Memory B cell (primary cell): ENCODE measurements at regions not wholly inside any gene's neighbourhood (a gene's known extent, or its start where the extent isn't known, plus 50 kb on each side); places are given as distances from the start of the nearest gene placed in this dataset.
A peak's percentile ranks its signal among the peaks of the same experiment; 100 is the strongest.
"Not testable (repeated sequence)": the region's sequence is repeated elsewhere in the genome, so short reads cannot be mapped to it uniquely, and the experiment has no call there.

ENCODE experiments used
- ATAC-seq: fragments of 150-1000 bp; cut with Tn5 transposase; 2 replicates; pipeline ENCODE4 v1.10.0; 2021; ENCODE audit warnings: low read depth, mild to moderate bottlenecking, moderate library complexity
- DNase-seq, 2 donors: peaks; one replicate each; pipeline ENCODE4 v3.0.0; 2022; ENCODE audit warnings: low spot score in 2 of 2
- H3K27ac Mint-ChIP-seq: one replicate; pipeline ENCODE4 v1.8.0; 2022; ENCODE audit warnings: mild to moderate bottlenecking, moderate library complexity, mixed read lengths
- H3K27me3 Mint-ChIP-seq: one replicate; pipeline ENCODE4 v1.8.0; 2022; ENCODE audit warnings: mixed read lengths
- H3K36me3 Mint-ChIP-seq: one replicate; pipeline ENCODE4 v1.8.0; 2022; ENCODE audit warnings: mild to moderate bottlenecking, mixed read lengths
- H3K4me1 Mint-ChIP-seq: one replicate; pipeline ENCODE4 v1.8.0; 2022; ENCODE audit warnings: mixed read lengths
- H3K4me3 Mint-ChIP-seq: one replicate; pipeline ENCODE4 v1.8.0; 2022; ENCODE audit warnings: mild to moderate bottlenecking, moderate library complexity, mixed read lengths
- H3K9me3 Mint-ChIP-seq: one replicate; pipeline ENCODE4 v1.8.0; 2022; ENCODE audit warnings: mixed read lengths

DNA sequence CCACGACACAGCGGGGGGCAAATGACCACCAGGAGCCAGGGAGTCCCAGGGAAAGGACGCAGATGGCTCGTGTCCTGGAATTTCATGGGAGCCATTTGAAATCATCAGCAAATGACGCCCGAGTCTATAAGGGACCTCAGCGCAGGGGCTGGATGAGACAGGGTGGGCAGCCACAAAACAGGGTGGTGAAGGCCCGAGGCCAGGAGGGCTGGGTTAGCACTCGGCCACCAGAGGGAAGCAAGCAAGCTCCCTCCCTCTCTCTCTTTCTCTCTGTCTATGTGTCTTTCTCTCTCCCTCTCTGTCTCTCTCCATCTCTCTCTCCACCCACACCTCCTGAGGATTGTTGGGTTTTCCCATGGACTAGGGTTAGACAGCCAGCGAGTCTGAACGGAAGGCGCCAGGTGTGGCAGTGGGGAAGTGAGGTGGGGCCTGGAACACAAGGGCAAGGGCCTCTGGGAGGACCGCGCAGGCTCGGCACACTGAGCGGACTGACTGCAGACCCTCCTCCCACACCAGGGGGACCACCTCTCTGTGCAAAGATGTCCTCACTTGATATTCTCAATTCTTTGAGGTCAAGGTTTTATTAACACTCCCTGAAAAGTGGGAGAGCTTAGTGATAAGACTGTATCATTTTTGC is 73.8 kb upstream of the TMPRSS2 start:
- Mint-ChIP-seq H3K27ac (no peak overlapping the region), H3K4me3 (no peak overlapping the region), H3K4me1 (no peaks in the 10 kb centered on the region), H3K36me3 (no peaks in the 10 kb centered on the region), H3K27me3 (no peaks in the 10 kb centered on the region), H3K9me3 (peaks cover 10% of the 10 kb centered on the region)
- DNase-seq (no peak), ATAC-seq (no peak)

DNA sequence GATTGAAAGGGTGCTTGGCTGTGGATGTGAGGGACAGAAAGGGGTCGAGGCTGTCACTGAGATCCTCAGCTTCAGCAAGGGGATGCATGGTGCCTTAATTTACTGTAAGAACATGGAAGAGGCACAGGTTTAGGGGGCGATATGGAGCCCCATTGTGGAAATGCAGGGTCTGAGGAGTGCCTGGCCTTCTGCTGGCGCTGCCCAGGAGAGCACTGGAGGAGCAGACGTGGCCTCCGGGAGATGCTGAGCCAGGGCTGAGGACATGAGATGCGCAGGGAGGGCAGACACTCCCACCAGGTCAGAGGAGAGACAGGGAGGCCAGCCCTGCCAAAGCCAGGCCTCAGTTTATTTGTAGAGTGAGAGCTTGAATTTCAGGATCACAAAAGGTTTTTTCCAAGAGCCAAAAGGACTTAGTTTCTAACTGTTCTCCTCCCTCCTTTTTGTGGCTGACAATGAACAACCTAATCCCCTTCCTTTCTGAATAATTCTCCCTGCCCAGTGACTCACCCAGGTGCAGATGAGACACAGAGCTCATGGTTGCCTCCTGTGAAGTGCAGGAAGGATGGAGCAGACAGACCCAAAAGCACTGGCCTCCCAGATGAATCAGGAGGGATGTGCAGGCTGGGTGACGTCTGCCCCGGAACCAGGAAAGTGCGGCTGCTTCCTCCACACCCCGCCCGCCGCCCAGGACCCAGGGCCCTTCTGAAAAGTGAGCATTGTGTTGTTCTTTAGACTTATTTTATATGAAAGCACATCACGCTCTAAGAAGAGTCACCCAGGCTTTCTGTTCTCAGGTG is 73.0 kb upstream of the TMPRSS2 start:
- no peak for ATAC-seq
- no peak for DNase-seq
- H3K4me3 Mint-ChIP-seq, result no peak overlapping the region
- peaks cover 10% of the 10 kb centered on the region for H3K9me3 Mint-ChIP-seq
- H3K36me3 Mint-ChIP-seq, result no peaks in the 10 kb centered on the region
- no peak overlapping the region for H3K27ac Mint-ChIP-seq
- H3K4me1 Mint-ChIP-seq, result no peaks in the 10 kb centered on the region
- no peaks in the 10 kb centered on the region for H3K27me3 Mint-ChIP-seq

DNA sequence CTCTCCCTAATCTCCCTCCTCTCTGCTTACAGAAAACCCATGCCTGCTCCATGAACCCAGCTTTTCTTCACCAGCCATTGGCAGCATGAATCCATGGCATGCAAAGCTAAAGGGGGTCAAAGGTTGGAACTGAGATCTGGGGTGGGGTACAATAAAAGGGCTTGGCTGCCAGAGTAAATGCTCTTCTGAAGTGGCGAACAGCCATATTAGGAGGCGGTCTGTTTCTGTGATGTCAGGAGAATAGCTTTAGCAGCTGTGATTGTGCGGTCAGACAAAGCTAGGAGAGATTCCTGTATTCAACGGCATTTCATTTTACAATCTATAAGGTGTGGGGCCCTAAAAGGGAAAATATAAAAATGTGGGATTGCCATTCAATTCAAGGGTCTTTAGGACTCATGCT is 71.7 kb upstream of the TMPRSS2 start:
- no peak for ATAC-seq
- no peak for DNase-seq
- H3K27me3 Mint-ChIP-seq, result no peaks in the 10 kb centered on the region
- no peaks in the 10 kb centered on the region for H3K4me1 Mint-ChIP-seq
- peaks cover 10% of the 10 kb centered on the region for H3K9me3 Mint-ChIP-seq
- no peaks in the 10 kb centered on the region for H3K36me3 Mint-ChIP-seq
- no peak overlapping the region for H3K27ac Mint-ChIP-seq
- no peak overlapping the region for H3K4me3 Mint-ChIP-seq

DNA sequence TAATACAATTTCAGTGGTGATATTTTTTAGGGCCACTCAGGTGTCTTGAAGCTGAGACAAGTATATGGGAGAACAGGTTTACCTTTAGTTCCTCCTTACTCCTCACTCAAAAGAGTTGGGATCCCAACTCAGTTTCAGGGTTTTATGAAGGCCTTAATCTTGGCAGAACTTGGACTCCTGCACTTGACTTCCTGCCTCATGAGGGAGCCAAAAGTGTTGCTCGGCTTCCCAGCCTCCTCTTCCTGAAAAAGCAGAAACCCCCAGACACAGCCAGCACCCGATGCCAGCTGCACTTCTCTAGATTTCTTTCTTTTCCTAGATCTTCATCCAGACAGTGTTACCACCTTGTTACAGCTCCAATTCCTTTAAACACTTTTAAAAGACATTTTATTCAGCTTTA is 70.8 kb upstream of the TMPRSS2 start:
- no peak for DNase-seq
- ATAC-seq, result no peak
- Mint-ChIP-seq H3K27me3 (no peaks in the 10 kb centered on the region), H3K4me1 (no peaks in the 10 kb centered on the region), H3K27ac (no peak overlapping the region), H3K4me3 (no peak overlapping the region), H3K9me3 (peaks cover 10% of the 10 kb centered on the region), H3K36me3 (no peaks in the 10 kb centered on the region)

DNA sequence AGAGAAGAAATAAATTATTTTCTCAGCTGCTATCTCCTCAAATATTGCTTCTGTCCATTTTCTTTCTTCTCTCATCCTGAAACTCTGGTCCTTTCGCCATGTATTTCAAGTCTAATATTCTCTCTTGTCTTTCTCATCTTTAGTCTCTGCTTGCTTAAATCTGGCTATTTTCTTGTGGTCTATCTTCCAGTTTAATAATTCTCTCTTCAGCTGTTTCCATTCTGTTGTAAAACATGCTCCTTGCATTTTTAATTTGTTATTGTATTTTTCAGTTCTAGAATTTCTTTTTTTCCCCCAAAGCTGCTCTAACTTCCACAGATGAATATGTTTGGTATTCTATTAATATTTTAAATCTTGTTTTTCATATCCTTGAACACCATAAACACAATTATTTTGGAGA is 70.1 kb upstream of the TMPRSS2 start:
- no peaks in the 10 kb centered on the region for H3K4me1 Mint-ChIP-seq
- no peak for DNase-seq
- H3K9me3 Mint-ChIP-seq, result peaks cover 10% of the 10 kb centered on the region
- ATAC-seq, result no peak
- H3K27ac Mint-ChIP-seq, result no peak overlapping the region
- H3K4me3 Mint-ChIP-seq, result no peak overlapping the region
- H3K36me3 Mint-ChIP-seq, result no peaks in the 10 kb centered on the region
- no peaks in the 10 kb centered on the region for H3K27me3 Mint-ChIP-seq

DNA sequence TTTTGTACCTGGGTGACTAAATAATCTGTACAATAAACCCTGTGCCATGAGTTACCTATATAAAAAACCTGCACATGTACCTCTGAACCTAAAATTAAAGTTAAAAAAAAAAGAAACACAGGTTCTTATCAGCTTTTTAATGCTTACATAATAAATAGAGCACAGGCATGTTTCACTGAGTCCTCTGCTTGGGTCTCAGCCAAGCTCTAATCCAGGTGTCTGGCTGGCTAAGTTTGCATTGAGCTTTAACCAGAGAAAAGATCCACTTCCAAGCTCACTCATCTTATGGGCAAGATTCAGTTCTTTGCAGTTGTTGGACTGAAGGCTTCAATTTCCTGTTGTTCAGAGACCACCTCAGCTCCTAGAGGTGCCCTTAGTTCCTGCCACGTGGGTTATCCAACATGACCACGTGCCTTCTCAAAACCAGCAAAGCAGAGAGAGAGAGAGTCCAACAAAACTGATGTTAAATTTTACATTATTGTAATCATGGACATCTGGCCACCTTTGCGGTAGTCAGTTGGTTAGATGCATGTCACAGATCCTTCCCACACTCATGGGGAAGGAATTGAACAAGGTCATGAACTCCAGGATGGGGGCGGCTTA is 68.2 kb upstream of the TMPRSS2 start:
- no peak overlapping the region for H3K4me3 Mint-ChIP-seq
- H3K4me1 Mint-ChIP-seq, result no peaks in the 10 kb centered on the region
- H3K36me3 Mint-ChIP-seq, result no peaks in the 10 kb centered on the region
- no peaks in the 10 kb centered on the region for H3K27me3 Mint-ChIP-seq
- DNase-seq (no peak), ATAC-seq (no peak)
- no peak overlapping the region for H3K27ac Mint-ChIP-seq
- H3K9me3 Mint-ChIP-seq, result peaks cover 14% of the 10 kb centered on the region

DNA sequence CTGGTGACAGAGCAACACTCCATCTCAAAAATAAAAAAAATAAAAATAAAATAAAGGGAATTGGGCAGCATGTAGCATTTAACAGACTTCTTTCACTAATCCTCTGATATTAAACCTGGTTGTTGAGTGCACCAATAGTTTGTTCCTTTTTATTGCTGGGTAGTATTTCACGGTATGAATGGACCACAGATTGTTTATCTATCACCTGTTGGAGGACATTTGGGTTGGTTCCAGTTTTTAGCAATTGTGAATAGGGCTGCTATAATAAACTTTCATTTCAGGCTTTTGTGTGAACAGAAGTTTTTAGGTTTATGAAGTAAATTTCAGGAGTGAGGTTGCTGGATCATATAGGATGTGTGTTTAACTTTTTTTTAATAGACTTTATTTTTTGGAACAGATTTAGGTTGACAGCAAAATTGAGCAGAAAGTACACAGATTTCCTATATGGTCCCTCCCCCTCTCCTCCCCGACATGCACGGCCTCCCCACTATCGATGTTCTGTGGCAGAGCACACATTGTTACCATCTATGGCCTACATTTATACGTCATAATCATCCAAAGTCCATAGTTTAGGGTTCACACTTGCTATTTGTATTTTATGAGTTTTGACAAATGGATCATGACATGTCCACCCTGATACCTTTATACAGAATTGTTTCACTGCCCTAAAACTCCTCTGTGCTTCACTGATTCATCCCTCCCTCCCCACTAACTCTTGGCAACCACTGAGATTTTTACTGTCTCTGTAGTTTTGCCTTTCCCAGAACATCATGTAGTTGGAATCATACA is 66.1 kb upstream of the TMPRSS2 start:
- DNase-seq (no peak), ATAC-seq (no peak)
- Mint-ChIP-seq H3K4me3 (no peak overlapping the region), H3K27ac (no peak overlapping the region), H3K36me3 (no peaks in the 10 kb centered on the region), H3K27me3 (no peaks in the 10 kb centered on the region), H3K9me3 (peaks cover 19% of the 10 kb centered on the region), H3K4me1 (peaks cover 5% of the 10 kb centered on the region)

DNA sequence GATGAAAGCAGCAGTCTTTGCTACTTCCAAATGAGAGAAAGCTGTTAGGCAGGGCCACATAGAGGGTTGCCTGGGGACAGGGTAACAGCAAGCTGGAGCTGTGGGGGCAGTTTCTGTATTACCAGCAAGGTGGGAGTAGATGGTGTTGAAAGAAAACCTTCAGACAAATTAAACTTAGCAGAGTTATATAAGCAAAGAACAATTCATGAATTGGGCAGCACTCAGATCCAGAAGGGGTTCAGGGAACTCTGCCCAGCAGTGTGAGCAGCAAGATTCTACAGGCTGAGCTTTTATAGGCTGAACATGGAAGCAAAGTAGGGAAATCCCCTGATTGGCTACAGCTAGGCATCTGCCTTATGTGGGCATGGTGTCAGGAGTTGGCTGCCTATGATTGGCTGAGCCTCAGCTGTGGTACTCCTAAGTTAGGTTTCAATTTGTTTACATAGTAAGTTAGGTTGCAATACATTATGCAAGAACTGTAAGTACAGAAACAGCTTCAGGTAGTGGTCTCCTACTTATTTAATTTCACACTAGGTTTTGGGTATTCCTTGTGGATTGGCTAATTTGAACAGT is 64.1 kb upstream of the TMPRSS2 start:
- no peak overlapping the region for H3K4me3 Mint-ChIP-seq
- peaks cover 13% of the 10 kb centered on the region for H3K9me3 Mint-ChIP-seq
- no peaks in the 10 kb centered on the region for H3K36me3 Mint-ChIP-seq
- peaks cover 10% of the 10 kb centered on the region for H3K27me3 Mint-ChIP-seq
- ATAC-seq, result no peak
- H3K4me1 Mint-ChIP-seq, result peaks cover 7% of the 10 kb centered on the region
- DNase-seq, result no peak
- H3K27ac Mint-ChIP-seq, result no peak overlapping the region

DNA sequence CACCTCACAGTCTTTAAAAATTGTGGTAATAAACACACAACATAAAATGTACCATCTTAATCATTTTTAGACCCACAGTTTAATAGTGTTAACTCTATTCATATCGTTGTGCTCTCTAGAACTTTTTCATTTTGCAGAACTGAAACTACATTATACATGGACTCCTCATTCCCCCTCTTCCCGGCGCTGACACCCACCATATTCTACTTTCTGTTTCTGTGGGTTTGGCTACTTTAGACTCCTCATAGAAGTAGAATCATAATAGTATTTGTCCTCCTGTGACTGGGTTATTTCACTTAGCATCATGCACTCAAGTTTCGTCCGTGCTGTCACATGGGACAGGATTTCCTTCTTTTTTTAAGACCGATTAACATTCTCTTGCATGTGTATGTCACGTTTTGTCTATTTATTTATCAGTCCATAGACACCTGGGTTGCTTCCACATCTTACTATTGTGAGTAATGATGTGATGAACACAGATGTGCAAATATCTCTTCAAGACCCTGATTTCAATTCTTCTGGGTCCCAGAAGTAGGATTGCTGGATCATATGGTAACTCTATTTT is 62.9 kb upstream of the TMPRSS2 start:
- ATAC-seq, result peak; percentile 98
- H3K9me3 Mint-ChIP-seq, result peaks cover 11% of the 10 kb centered on the region
- peak overlapping the region; percentile 14 for H3K4me3 Mint-ChIP-seq
- no peak overlapping the region for H3K27ac Mint-ChIP-seq
- DNase-seq, result peak in 1 of 2 donors; percentile 7
- H3K4me1 Mint-ChIP-seq, result peaks cover 7% of the 10 kb centered on the region
- H3K36me3 Mint-ChIP-seq, result no peaks in the 10 kb centered on the region
- peaks cover 15% of the 10 kb centered on the region for H3K27me3 Mint-ChIP-seq

DNA sequence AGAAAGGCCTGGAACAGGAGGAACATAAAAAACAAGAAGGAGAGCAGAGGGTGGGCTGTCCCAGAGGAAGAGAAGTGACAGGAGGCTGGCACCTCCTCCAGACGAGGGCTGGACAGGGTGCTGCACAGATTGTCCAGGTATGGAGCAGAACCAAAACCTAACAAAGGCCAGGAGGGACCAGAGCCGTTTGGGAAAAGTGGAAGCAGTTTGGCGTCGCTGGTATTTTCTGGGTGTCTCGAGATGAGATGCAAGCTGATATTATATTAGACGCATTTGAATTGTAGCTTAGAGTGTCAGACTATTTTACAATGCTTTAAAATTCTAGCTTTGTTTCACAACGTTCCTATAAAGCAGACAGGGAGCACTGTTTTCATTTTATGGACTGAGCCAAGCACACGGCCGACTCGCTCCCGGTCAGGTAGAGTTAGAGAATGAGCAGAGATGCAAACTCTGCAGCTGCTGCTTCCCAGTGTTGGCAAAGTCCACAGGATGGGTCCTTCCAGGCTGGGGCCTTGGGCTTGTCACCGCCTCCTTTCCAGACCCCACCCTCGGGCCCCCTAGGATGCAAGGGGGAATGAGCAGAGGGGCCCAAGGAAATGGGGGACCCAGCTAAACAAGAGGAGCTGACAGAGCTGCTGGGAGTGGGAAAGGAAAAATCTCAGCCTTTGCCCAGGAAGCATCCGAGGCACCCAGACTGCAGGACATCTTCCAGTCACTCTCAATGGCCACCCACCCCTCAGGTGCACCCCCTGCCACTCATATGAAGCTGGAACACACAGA is 60.8 kb upstream of the TMPRSS2 start:
- DNase-seq (no peak), ATAC-seq (no peak)
- no peak overlapping the region for H3K27ac Mint-ChIP-seq
- H3K9me3 Mint-ChIP-seq, result peaks cover 11% of the 10 kb centered on the region
- H3K36me3 Mint-ChIP-seq, result no peaks in the 10 kb centered on the region
- no peak overlapping the region for H3K4me3 Mint-ChIP-seq
- peaks cover 11% of the 10 kb centered on the region for H3K4me1 Mint-ChIP-seq
- H3K27me3 Mint-ChIP-seq, result peaks cover 17% of the 10 kb centered on the region

DNA sequence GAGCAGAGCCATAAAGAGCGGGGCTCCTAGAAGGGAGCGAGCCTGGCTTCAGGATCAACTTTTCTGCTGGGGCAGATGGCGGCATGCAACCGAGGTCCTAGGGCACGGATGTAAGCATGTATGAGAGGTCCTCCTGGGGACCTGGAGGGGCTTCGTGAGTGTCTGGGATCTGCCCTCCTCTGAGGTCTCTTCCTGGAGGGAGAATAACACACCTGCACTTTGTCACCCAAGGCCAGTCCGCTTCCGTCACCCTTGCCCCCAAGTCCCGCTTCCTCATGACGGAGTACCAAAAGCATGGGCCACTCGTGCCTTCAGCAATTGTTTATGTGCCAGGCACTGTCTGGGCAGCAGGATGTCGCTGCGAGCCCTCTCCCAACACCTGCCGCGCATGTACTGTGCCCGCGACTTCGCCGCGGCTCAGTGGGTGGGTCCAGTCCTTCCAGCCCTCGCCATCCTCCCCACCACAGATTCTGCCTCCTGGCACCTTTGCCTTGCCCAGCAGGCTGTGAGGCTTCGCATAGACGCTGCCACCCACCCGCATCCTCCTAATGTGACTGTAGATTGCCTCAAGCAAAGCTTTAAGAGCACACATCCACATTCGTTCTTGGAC is 60.0 kb upstream of the TMPRSS2 start:
- peaks cover 11% of the 10 kb centered on the region for H3K9me3 Mint-ChIP-seq
- H3K4me3 Mint-ChIP-seq, result no peak overlapping the region
- H3K36me3 Mint-ChIP-seq, result no peaks in the 10 kb centered on the region
- DNase-seq, result no peak
- no peak for ATAC-seq
- peaks cover 20% of the 10 kb centered on the region for H3K27me3 Mint-ChIP-seq
- H3K27ac Mint-ChIP-seq, result no peak overlapping the region
- H3K4me1 Mint-ChIP-seq, result peaks cover 11% of the 10 kb centered on the region

DNA sequence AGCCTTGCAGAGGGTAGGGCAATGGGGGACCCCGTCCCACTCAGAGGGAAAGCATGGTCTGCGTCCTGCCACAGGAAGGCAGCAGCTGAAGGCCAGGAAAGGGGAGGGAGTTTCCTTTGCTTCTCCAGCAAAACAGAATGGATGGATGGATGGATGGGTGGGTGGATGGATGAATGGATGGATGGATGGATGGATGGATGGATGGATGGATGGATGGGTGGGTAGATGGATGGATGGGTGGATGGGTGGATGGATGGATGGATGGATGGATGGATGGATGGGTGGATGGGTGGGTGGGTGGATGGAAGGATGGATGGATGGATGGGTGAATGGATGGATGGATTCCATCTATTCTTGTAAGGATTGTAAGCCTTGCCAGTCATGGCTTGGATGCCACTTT is 59.3 kb upstream of the TMPRSS2 start:
- not testable (repeated sequence) for H3K9me3 Mint-ChIP-seq, DNase-seq, ATAC-seq, H3K36me3 Mint-ChIP-seq, H3K27ac Mint-ChIP-seq, H3K4me3 Mint-ChIP-seq
- Mint-ChIP-seq H3K4me1 (peaks cover 11% of the 10 kb centered on the region), H3K27me3 (peaks cover 26% of the 10 kb centered on the region)
